ENCODE measurements at regions not wholly inside any gene's neighbourhood (a gene's known extent, or its start where the extent isn't known, plus 50 kb on each side); places are given as distances from the start of the nearest gene placed in this dataset.
"Not testable (repeated sequence)": the region's sequence is repeated elsewhere in the genome, so short reads cannot be mapped to it uniquely, and the experiment has no call there.

GRCh38 chr13:21913010-21913409 lies 242.1 kb downstream of the FGF9 start:
- 70% methylated on average over 8 of the region's 8 CpGs for whole genome bisulfite sequencing
- intact Hi-C loops (cut with DNase I), result no loop called here
- Histone ChIP-seq H3K9me3 (ENCODE audit: control insufficient read depth, low read length) (no peaks in the 10 kb centered on the region), H3K4me3 (ENCODE audit: low read length) (no peak overlapping the region), H3K4me1 (ENCODE audit: control insufficient read depth, insufficient read depth, low read length) (no peaks in the 10 kb centered on the region), H3K27ac (ENCODE audit: low read length) (no peak overlapping the region), H3K27me3 (ENCODE audit: control insufficient read depth, insufficient read depth) (no peaks in the 10 kb centered on the region)
- DNase-seq (no peak), ATAC-seq (no peak)

GRCh38 chr13:21917086-21918015 lies 246.5 kb downstream of the FGF9 start:
- ATAC-seq (no peak), DNase-seq (no peak)
- Histone ChIP-seq H3K4me3 (ENCODE audit: low read length) (no peak overlapping the region), H3K4me1 (ENCODE audit: control insufficient read depth, insufficient read depth, low read length) (no peaks in the 10 kb centered on the region), H3K27me3 (ENCODE audit: control insufficient read depth, insufficient read depth) (no peaks in the 10 kb centered on the region), H3K27ac (ENCODE audit: low read length) (no peak overlapping the region), H3K9me3 (ENCODE audit: control insufficient read depth, low read length) (no peaks in the 10 kb centered on the region)
- intact Hi-C loops (cut with DNase I), result no loop called here
- 63% methylated on average over 10 of the region's 10 CpGs for WGBS

GRCh38 chr13:21920802-21921201 lies 249.9 kb downstream of the FGF9 start:
- H3K27ac ChIP-seq (ENCODE audit: low read length); DNase-seq; H3K4me1 ChIP-seq (ENCODE audit: control insufficient read depth, insufficient read depth, low read length); intact Hi-C loops (cut with DNase I); ATAC-seq; H3K27me3 ChIP-seq (ENCODE audit: control insufficient read depth, insufficient read depth); H3K9me3 ChIP-seq (ENCODE audit: control insufficient read depth, low read length); H3K4me3 ChIP-seq (ENCODE audit: low read length): not testable (repeated sequence)
- 89% methylated on average over 31 of the region's 31 CpGs for WGBS

- no peak overlapping the region for H3K4me3 ChIP-seq (ENCODE audit: low read length)
- no peak for ATAC-seq
- no peaks in the 10 kb centered on the region for H3K27me3 ChIP-seq (ENCODE audit: control insufficient read depth, insufficient read depth)
- intact Hi-C loops (cut with DNase I), result no loop called here
- H3K4me1 ChIP-seq (ENCODE audit: control insufficient read depth, insufficient read depth, low read length), result no peaks in the 10 kb centered on the region
- 84% methylated on average over 6 of the region's 6 CpGs for WGBS
- DNase-seq, result no peak
- no peak overlapping the region for H3K27ac ChIP-seq (ENCODE audit: low read length)
- no peaks in the 10 kb centered on the region for H3K9me3 ChIP-seq (ENCODE audit: control insufficient read depth, low read length)
Measured at GRCh38 chr13:21924958-21925357, 254.1 kb downstream of the FGF9 start.

GRCh38 chr13:21925720-21926119 lies 254.8 kb downstream of the FGF9 start:
- Histone ChIP-seq H3K4me3 (ENCODE audit: low read length) (no peak overlapping the region), H3K27ac (ENCODE audit: low read length) (no peak overlapping the region), H3K9me3 (ENCODE audit: control insufficient read depth, low read length) (no peaks in the 10 kb centered on the region), H3K4me1 (ENCODE audit: control insufficient read depth, insufficient read depth, low read length) (no peaks in the 10 kb centered on the region), H3K27me3 (ENCODE audit: control insufficient read depth, insufficient read depth) (no peaks in the 10 kb centered on the region)
- WGBS, result 92% methylated on average over 6 of the region's 6 CpGs
- no peak for DNase-seq
- ATAC-seq, result no peak
- intact Hi-C loops (cut with DNase I), result no loop called here

GRCh38 chr13:21929400-21929799 lies 258.5 kb downstream of the FGF9 start:
- ATAC-seq, result no peak
- 88% methylated on average over 15 of the region's 15 CpGs for WGBS
- Histone ChIP-seq H3K27me3 (ENCODE audit: control insufficient read depth, insufficient read depth) (no peaks in the 10 kb centered on the region), H3K4me1 (ENCODE audit: control insufficient read depth, insufficient read depth, low read length) (no peaks in the 10 kb centered on the region), H3K9me3 (ENCODE audit: control insufficient read depth, low read length) (no peaks in the 10 kb centered on the region), H3K27ac (ENCODE audit: low read length) (no peak overlapping the region), H3K4me3 (ENCODE audit: low read length) (no peak overlapping the region)
- DNase-seq, result no peak
- intact Hi-C loops (cut with DNase I), result no loop called here

GRCh38 chr13:21930536-21930935 lies 259.7 kb downstream of the FGF9 start:
- H3K4me3 ChIP-seq (ENCODE audit: low read length), result no peak overlapping the region
- no peaks in the 10 kb centered on the region for H3K9me3 ChIP-seq (ENCODE audit: control insufficient read depth, low read length)
- intact Hi-C loops (cut with DNase I), result no loop called here
- H3K27ac ChIP-seq (ENCODE audit: low read length), result no peak overlapping the region
- ATAC-seq (no peak), DNase-seq (no peak)
- no peaks in the 10 kb centered on the region for H3K27me3 ChIP-seq (ENCODE audit: control insufficient read depth, insufficient read depth)
- H3K4me1 ChIP-seq (ENCODE audit: control insufficient read depth, insufficient read depth, low read length), result no peaks in the 10 kb centered on the region
- 52% methylated on average over 6 of the region's 6 CpGs for WGBS

GRCh38 chr13:21932578-21932977 lies 261.7 kb downstream of the FGF9 start:
- Histone ChIP-seq H3K27ac (ENCODE audit: low read length) (no peak overlapping the region), H3K9me3 (ENCODE audit: control insufficient read depth, low read length) (no peaks in the 10 kb centered on the region), H3K4me3 (ENCODE audit: low read length) (no peak overlapping the region), H3K27me3 (ENCODE audit: control insufficient read depth, insufficient read depth) (no peaks in the 10 kb centered on the region), H3K4me1 (ENCODE audit: control insufficient read depth, insufficient read depth, low read length) (no peaks in the 10 kb centered on the region)
- DNase-seq, result no peak
- intact Hi-C loops (cut with DNase I), result no loop called here
- WGBS, result 84% methylated on average over 2 of the region's 2 CpGs
- ATAC-seq, result no peak

- Histone ChIP-seq H3K4me3 (ENCODE audit: low read length) (no peak overlapping the region), H3K4me1 (ENCODE audit: control insufficient read depth, insufficient read depth, low read length) (no peaks in the 10 kb centered on the region), H3K27ac (ENCODE audit: low read length) (no peak overlapping the region), H3K27me3 (ENCODE audit: control insufficient read depth, insufficient read depth) (no peaks in the 10 kb centered on the region), H3K9me3 (ENCODE audit: control insufficient read depth, low read length) (no peaks in the 10 kb centered on the region)
- intact Hi-C loops (cut with DNase I), result no loop called here
- ATAC-seq (no peak), DNase-seq (no peak)
- 80% methylated on average over 6 of the region's 6 CpGs for WGBS
Measured at GRCh38 chr13:21932996-21933395, 262.1 kb downstream of the FGF9 start.

GRCh38 chr13:21934284-21934683 lies 263.4 kb downstream of the FGF9 start:
- no peaks in the 10 kb centered on the region for H3K4me1 ChIP-seq (ENCODE audit: control insufficient read depth, insufficient read depth, low read length)
- H3K9me3 ChIP-seq (ENCODE audit: control insufficient read depth, low read length), result no peaks in the 10 kb centered on the region
- intact Hi-C loops (cut with DNase I), result no loop called here
- H3K27me3 ChIP-seq (ENCODE audit: control insufficient read depth, insufficient read depth), result no peaks in the 10 kb centered on the region
- no peak overlapping the region for H3K4me3 ChIP-seq (ENCODE audit: low read length)
- no peak for DNase-seq
- H3K27ac ChIP-seq (ENCODE audit: low read length), result no peak overlapping the region
- 87% methylated on average over 9 of the region's 9 CpGs for WGBS
- no peak for ATAC-seq

GRCh38 chr13:21936674-21937073 lies 265.8 kb downstream of the FGF9 start:
- H3K4me1 ChIP-seq (ENCODE audit: control insufficient read depth, insufficient read depth, low read length), result no peaks in the 10 kb centered on the region
- H3K4me3 ChIP-seq (ENCODE audit: low read length), result no peak overlapping the region
- no peak for DNase-seq
- no peaks in the 10 kb centered on the region for H3K27me3 ChIP-seq (ENCODE audit: control insufficient read depth, insufficient read depth)
- 97% methylated on average over 4 of the region's 4 CpGs for WGBS
- intact Hi-C loops (cut with DNase I), result no loop called here
- no peak for ATAC-seq
- no peak overlapping the region for H3K27ac ChIP-seq (ENCODE audit: low read length)
- no peaks in the 10 kb centered on the region for H3K9me3 ChIP-seq (ENCODE audit: control insufficient read depth, low read length)

Data from right cardiac atrium (tissue), 5 donors.